SJSA1 (cell line): ENCODE measurements at regions not wholly inside any gene's neighbourhood (a gene's known extent, or its start where the extent isn't known, plus 50 kb on each side); places are given as distances from the start of the nearest gene placed in this dataset.
"Not testable (repeated sequence)": the region's sequence is repeated elsewhere in the genome, so short reads cannot be mapped to it uniquely, and the experiment has no call there.

Source experiments
- DNase-seq, 2 experiments: peaks; one replicate each; pipeline ENCODE4 v3.0.0-alpha.2; 2015 to 2020; ENCODE audit warnings: low spot score in 2 of 2, low read depth in 1 of 2
- H3K27ac ChIP-seq: fragments of 250-450 bp; sonication (Bioruptor Pico); 2 replicates; pipeline ENCODE4 v1.5.1; 2020; ENCODE audit warnings: mild to moderate bottlenecking, moderate library complexity
- H3K27me3 ChIP-seq: fragments of 250-450 bp; sonication (Bioruptor Pico); replicated peaks from 2 replicates; pipeline ENCODE4 v1.5.1; 2020; ENCODE audit warnings: mild to moderate bottlenecking, moderate library complexity
- H3K36me3 ChIP-seq: fragments of 250-450 bp; sonication (Bioruptor Pico); 2 replicates; pipeline ENCODE4 v1.5.1; 2020; ENCODE audit warnings: mild to moderate bottlenecking
- H3K4me1 ChIP-seq: fragments of 250-450 bp; sonication (Bioruptor Pico); replicated peaks from 2 replicates; pipeline ENCODE4 v1.6.1; 2021; ENCODE audit warnings: mild to moderate bottlenecking
- H3K4me3 ChIP-seq: fragments of 250-450 bp; sonication (Bioruptor Pico); 2 replicates; pipeline ENCODE4 v1.5.1; 2020; ENCODE audit warnings: mild to moderate bottlenecking
- H3K9me3 ChIP-seq: fragments of 250-450 bp; sonication (Bioruptor Pico); replicated peaks from 2 replicates; pipeline ENCODE4 v1.5.1; 2020; ENCODE audit warnings: mild to moderate bottlenecking

GRCh38 chr5:106311230-106311915 is 1359.4 kb downstream of the EFNA5 start:
- Histone ChIP-seq H3K9me3 (no peaks in the 10 kb centered on the region), H3K36me3 (no peaks in the 10 kb centered on the region), H3K4me3 (no peak overlapping the region), H3K27ac (no peak overlapping the region), H3K27me3 (no peaks in the 10 kb centered on the region), H3K4me1 (peaks cover 3% of the 10 kb centered on the region; the same call in 1 of the 2 replicates)
- DNase-seq, result no peak

- Histone ChIP-seq H3K9me3 (no peaks in the 10 kb centered on the region), H3K27me3 (no peaks in the 10 kb centered on the region), H3K4me1 (no peaks in the 10 kb centered on the region), H3K36me3 (no peaks in the 10 kb centered on the region), H3K27ac (no peak overlapping the region), H3K4me3 (no peak overlapping the region)
- no peak for DNase-seq
Observed at GRCh38 chr5:106307265-106307664, 1363.5 kb downstream of the EFNA5 start.

GRCh38 chr5:106306313-106307028 is 1364.3 kb downstream of the EFNA5 start:
- Histone ChIP-seq H3K4me3 (no peak overlapping the region), H3K9me3 (no peaks in the 10 kb centered on the region), H3K36me3 (no peaks in the 10 kb centered on the region), H3K27me3 (no peaks in the 10 kb centered on the region), H3K27ac (no peak overlapping the region), H3K4me1 (no peaks in the 10 kb centered on the region)
- no peak for DNase-seq

- no peak overlapping the region for H3K27ac ChIP-seq
- H3K4me1 ChIP-seq, result no peaks in the 10 kb centered on the region
- H3K36me3 ChIP-seq, result no peaks in the 10 kb centered on the region
- no peaks in the 10 kb centered on the region for H3K9me3 ChIP-seq
- no peak overlapping the region for H3K4me3 ChIP-seq
- H3K27me3 ChIP-seq, result no peaks in the 10 kb centered on the region
- no peak for DNase-seq
Observed at GRCh38 chr5:106303911-106304310, 1366.8 kb downstream of the EFNA5 start.

DNA sequence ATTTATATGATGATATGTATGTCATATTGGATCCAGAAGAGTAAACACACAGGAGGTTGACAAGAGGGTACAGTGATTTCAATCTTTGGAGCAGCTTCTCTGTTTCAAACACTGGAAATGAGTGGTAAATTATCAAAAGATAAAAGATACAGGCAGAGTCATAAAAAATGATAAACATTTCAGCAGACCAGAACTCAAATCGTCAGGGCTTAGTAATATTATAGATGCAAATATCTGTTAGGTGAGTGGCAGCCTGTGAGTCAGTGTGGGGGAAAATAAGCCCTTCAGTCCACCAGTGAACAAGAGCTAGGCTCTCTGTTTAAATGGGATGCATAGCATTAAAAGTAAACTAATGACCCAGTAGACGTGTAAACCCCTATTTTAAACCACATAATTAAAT is 1378.1 kb downstream of the EFNA5 start:
- peak in 1 of 2 experiments; percentile 20 for DNase-seq
- Histone ChIP-seq H3K4me3 (no peak overlapping the region), H3K27ac (no peak overlapping the region), H3K9me3 (no peaks in the 10 kb centered on the region), H3K27me3 (no peaks in the 10 kb centered on the region), H3K4me1 (no peaks in the 10 kb centered on the region; the same call in 1 of the 2 replicates), H3K36me3 (no peaks in the 10 kb centered on the region)

DNA sequence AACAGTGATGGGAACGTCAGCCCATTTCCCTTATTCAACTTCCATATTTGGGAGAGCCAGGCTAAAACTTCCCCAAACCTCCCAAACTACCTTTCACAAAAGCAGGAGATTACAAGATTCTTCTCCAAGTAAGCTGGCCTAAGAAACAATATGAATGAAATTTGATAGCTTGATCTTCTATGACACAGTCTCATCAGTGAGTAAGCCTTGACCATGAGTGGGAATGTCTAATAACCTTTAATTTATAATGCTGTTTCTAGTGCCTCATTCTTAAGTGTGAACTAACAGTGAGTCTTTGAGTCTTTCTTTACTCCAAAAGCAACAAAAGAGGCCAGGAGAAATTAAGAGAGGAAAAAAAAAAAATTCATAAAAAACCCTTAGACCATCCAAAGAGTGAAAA is 1379.9 kb downstream of the EFNA5 start:
- H3K27ac ChIP-seq, result no peak overlapping the region
- H3K4me1 ChIP-seq, result no peaks in the 10 kb centered on the region; the same call in 1 of the 2 replicates
- H3K36me3 ChIP-seq, result no peaks in the 10 kb centered on the region
- no peak overlapping the region for H3K4me3 ChIP-seq
- H3K27me3 ChIP-seq, result no peaks in the 10 kb centered on the region
- no peaks in the 10 kb centered on the region for H3K9me3 ChIP-seq
- DNase-seq, result peak in 1 of 2 experiments; percentile 6

GRCh38 chr5:106288979-106289378 is 1381.8 kb downstream of the EFNA5 start:
- Histone ChIP-seq H3K27me3 (no peaks in the 10 kb centered on the region), H3K9me3 (no peaks in the 10 kb centered on the region), H3K4me3 (no peak overlapping the region), H3K4me1 (no peaks in the 10 kb centered on the region; the same call in 1 of the 2 replicates), H3K36me3 (no peaks in the 10 kb centered on the region), H3K27ac (no peak overlapping the region)
- DNase-seq, result no peak

- Histone ChIP-seq H3K36me3 (no peaks in the 10 kb centered on the region), H3K9me3 (peaks cover 3% of the 10 kb centered on the region; the same call in 1 of the 2 replicates), H3K4me1 (no peaks in the 10 kb centered on the region), H3K27me3 (no peaks in the 10 kb centered on the region), H3K27ac (no peak overlapping the region), H3K4me3 (no peak overlapping the region)
- no peak for DNase-seq
Observed at GRCh38 chr5:106277540-106278096, 1393.1 kb downstream of the EFNA5 start.

- H3K9me3 ChIP-seq, result peaks cover 3% of the 10 kb centered on the region; the same call in 1 of the 2 replicates
- H3K27ac ChIP-seq, result no peak overlapping the region
- H3K4me3 ChIP-seq, result no peak overlapping the region
- H3K36me3 ChIP-seq, result no peaks in the 10 kb centered on the region
- peak in 1 of 2 experiments; percentile 25 for DNase-seq
- H3K27me3 ChIP-seq, result no peaks in the 10 kb centered on the region
- no peaks in the 10 kb centered on the region for H3K4me1 ChIP-seq
Observed at GRCh38 chr5:106269252-106269843, 1401.4 kb downstream of the EFNA5 start.

DNA sequence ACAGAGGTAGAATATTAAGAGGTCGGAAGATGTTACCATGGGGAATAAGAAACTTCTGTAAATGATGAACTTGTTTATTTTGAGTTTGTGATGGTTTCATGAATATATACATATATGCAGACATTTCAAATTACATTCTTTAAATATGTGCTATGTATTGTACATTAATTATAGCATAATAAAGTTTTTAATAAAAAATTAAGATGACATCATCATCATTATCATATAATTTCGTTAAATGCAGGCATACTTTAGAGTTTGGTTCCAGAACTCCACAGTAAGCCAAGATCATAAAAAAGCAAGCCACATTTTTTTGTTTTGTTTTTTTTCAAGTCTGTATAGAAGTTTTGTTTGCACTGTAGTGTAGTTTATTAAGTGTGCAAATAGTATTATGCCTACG is 1403.5 kb downstream of the EFNA5 start:
- no peak overlapping the region for H3K27ac ChIP-seq
- no peaks in the 10 kb centered on the region for H3K36me3 ChIP-seq
- no peaks in the 10 kb centered on the region for H3K27me3 ChIP-seq
- H3K4me1 ChIP-seq, result peaks cover 5% of the 10 kb centered on the region
- no peaks in the 10 kb centered on the region for H3K9me3 ChIP-seq
- DNase-seq, result no peak
- H3K4me3 ChIP-seq, result no peak overlapping the region

GRCh38 chr5:106262395-106262794 is 1408.3 kb downstream of the EFNA5 start:
- no peak overlapping the region for H3K27ac ChIP-seq
- H3K9me3 ChIP-seq, result no peaks in the 10 kb centered on the region
- H3K4me3 ChIP-seq, result no peak overlapping the region
- peaks cover 34% of the 10 kb centered on the region for H3K4me1 ChIP-seq
- H3K36me3 ChIP-seq, result no peaks in the 10 kb centered on the region
- peak in 1 of 2 experiments; percentile 28 for DNase-seq
- no peaks in the 10 kb centered on the region for H3K27me3 ChIP-seq

DNA sequence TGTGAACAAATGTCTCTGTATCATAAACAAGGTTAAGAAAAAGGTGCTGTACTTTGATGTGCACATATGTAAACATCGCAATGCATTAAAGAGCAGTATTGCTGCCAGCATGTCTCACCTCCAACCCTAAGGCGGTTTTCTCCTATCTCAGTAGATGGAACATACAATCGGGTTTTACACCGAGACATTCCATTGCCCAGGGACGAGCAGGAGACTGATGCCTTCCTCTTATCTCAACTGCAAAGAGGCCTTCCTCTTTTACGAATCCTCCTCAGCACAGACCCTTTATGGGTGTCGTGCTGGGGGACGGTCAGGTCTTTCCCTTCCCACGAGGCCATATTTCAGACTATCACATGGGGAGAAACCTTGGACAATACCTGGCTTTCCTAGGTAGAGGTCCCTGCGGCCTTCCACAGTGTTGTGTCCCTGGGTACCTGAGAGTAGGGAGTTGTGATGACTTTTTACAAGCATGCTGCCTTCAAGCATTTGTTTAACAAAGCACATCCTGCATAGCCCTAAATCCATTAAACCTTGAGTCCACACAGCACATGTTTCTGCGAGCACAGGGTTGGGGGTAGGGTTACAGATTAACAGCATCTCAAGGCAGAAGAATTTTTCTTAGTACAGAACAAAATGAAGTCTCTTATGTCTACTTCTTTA is 1411.2 kb downstream of the EFNA5 start:
- H3K4me1 ChIP-seq, result peaks cover 36% of the 10 kb centered on the region
- not testable (repeated sequence) for H3K27me3 ChIP-seq, H3K9me3 ChIP-seq, DNase-seq, H3K36me3 ChIP-seq, H3K4me3 ChIP-seq
- H3K27ac ChIP-seq, result peak overlapping the region; percentile 44

- Histone ChIP-seq H3K9me3 (no peaks in the 10 kb centered on the region), H3K27ac (peak overlapping the region; percentile 68), H3K36me3 (no peaks in the 10 kb centered on the region), H3K4me3 (no peak overlapping the region), H3K4me1 (peaks cover 36% of the 10 kb centered on the region), H3K27me3 (no peaks in the 10 kb centered on the region)
- DNase-seq, result peak; percentile 95 to 96
Observed at GRCh38 chr5:106258591-106259125, 1412.1 kb downstream of the EFNA5 start.
